ENCODE measurements at regions not wholly inside any gene's neighbourhood (a gene's known extent, or its start where the extent isn't known, plus 50 kb on each side); places are given as distances from the start of the nearest gene placed in this dataset.
"Not testable (repeated sequence)": the region's sequence is repeated elsewhere in the genome, so short reads cannot be mapped to it uniquely, and the experiment has no call there.

GRCh38 chr6:140380427-140381218 lies 1006.2 kb upstream of the CITED2 start:
- no peak for DNase-seq (ENCODE audit: low read depth)

GRCh38 chr6:140379919-140380318 lies 1005.5 kb upstream of the CITED2 start:
- DNase-seq (ENCODE audit: low read depth): no peak

- no peak for DNase-seq (ENCODE audit: low read depth)
These were observed 1001.8 kb upstream of the CITED2 start for GRCh38 chr6:140376209-140376608.

- not testable (repeated sequence) for DNase-seq (ENCODE audit: low read depth)
These were observed 999.3 kb upstream of the CITED2 start for GRCh38 chr6:140373728-140374127.

- no peak for DNase-seq (ENCODE audit: low read depth)
These were observed 997.6 kb upstream of the CITED2 start for GRCh38 chr6:140372064-140372463.

- DNase-seq (ENCODE audit: low read depth): no peak
These were observed 996.8 kb upstream of the CITED2 start for GRCh38 chr6:140370976-140371870.

- no peak for DNase-seq (ENCODE audit: low read depth)
These were observed 996.0 kb upstream of the CITED2 start for GRCh38 chr6:140370441-140370840.

- no peak for DNase-seq (ENCODE audit: low read depth)
These were observed 992.5 kb upstream of the CITED2 start for GRCh38 chr6:140366991-140367390.

GRCh38 chr6:140364916-140365315 lies 990.5 kb upstream of the CITED2 start:
- no peak for DNase-seq (ENCODE audit: low read depth)

GRCh38 chr6:140360651-140361050 lies 986.2 kb upstream of the CITED2 start:
- no peak for DNase-seq (ENCODE audit: low read depth)

- no peak for DNase-seq (ENCODE audit: low read depth)
These were observed 981.0 kb upstream of the CITED2 start for GRCh38 chr6:140355476-140355875.

- no peak for DNase-seq (ENCODE audit: low read depth)
These were observed 979.8 kb upstream of the CITED2 start for GRCh38 chr6:140354296-140354695.

- no peak for DNase-seq (ENCODE audit: low read depth)
These were observed 979.1 kb upstream of the CITED2 start for GRCh38 chr6:140353536-140353935.

- no peak for DNase-seq (ENCODE audit: low read depth)
These were observed 972.0 kb upstream of the CITED2 start for GRCh38 chr6:140346428-140346827.

- no peak for DNase-seq (ENCODE audit: low read depth)
These were observed 971.5 kb upstream of the CITED2 start for GRCh38 chr6:140345935-140346334.

GRCh38 chr6:140344142-140344913 lies 969.9 kb upstream of the CITED2 start:
- no peak for DNase-seq (ENCODE audit: low read depth)

GRCh38 chr6:140343128-140343527 lies 968.7 kb upstream of the CITED2 start:
- no peak for DNase-seq (ENCODE audit: low read depth)

- no peak for DNase-seq (ENCODE audit: low read depth)
These were observed 966.8 kb upstream of the CITED2 start for GRCh38 chr6:140341272-140341671.

GRCh38 chr6:140340795-140341194 lies 966.3 kb upstream of the CITED2 start:
- DNase-seq (ENCODE audit: low read depth): no peak

- DNase-seq (ENCODE audit: low read depth): not testable (repeated sequence)
These were observed 964.6 kb upstream of the CITED2 start for GRCh38 chr6:140339084-140339483.

GRCh38 chr6:140321891-140322290 lies 947.4 kb upstream of the CITED2 start:
- no peak for DNase-seq (ENCODE audit: low read depth)
